Fibroblast of lung (primary cell): ENCODE measurements at regions not wholly inside any gene's neighbourhood (a gene's known extent, or its start where the extent isn't known, plus 50 kb on each side); places are given as distances from the start of the nearest gene placed in this dataset.

ENCODE experiments used
- DNase-seq, 2 donors: peaks; one replicate each; pipeline versions ENCODE4 v3.0.0 to v3.0.0-alpha.2; 2010; ENCODE audit warnings: low read depth in 2 of 2
- H2AFZ ChIP-seq: 2 replicates; pipeline ENCODE4 v1.5.1; 2012; ENCODE audit warnings: low read length, control low read depth, inconsistent platforms
- H3K27ac ChIP-seq: 2 replicates; pipeline ENCODE4 v1.5.1; 2011; ENCODE audit warnings: low read length, control low read depth; ENCODE audit not compliant: insufficient read depth
- H3K27me3 ChIP-seq: 2 replicates; pipeline ENCODE4 v1.5.1; 2011; ENCODE audit warnings: mild to moderate bottlenecking, low read length; ENCODE audit not compliant: control insufficient read depth, insufficient read depth
- H3K36me3 ChIP-seq: 2 replicates; pipeline ENCODE4 v1.5.1; 2011; ENCODE audit warnings: low read length; ENCODE audit not compliant: control insufficient read depth, insufficient read depth
- H3K4me1 ChIP-seq: 2 replicates; pipeline ENCODE4 v1.5.1; 2011; ENCODE audit warnings: low read length; ENCODE audit not compliant: control insufficient read depth, insufficient read depth; ENCODE audit errors: extremely low read depth
- H3K4me2 ChIP-seq: 2 replicates; pipeline ENCODE4 v1.5.1; 2011; ENCODE audit warnings: low read length, control low read depth; ENCODE audit not compliant: insufficient read depth; ENCODE audit errors: extremely low read depth
- H3K4me3 ChIP-seq, 4 experiments: fragments of 200-600 bp in 1 of 4; sonication (generic) in 1 of 4; replicated peaks in 1 of 4; 2 replicates each; pipeline ENCODE4 v1.5.1; 2011 to 2016; ENCODE audit warnings: low read length in 4 of 4, low read depth in 3 of 4, mild to moderate bottlenecking in 3 of 4, control low read depth in 2 of 4, inconsistent platforms in 1 of 4, mixed read lengths in 1 of 4; ENCODE audit not compliant: insufficient read depth in 1 of 4; ENCODE audit errors: control extremely low read depth in 1 of 4
- H3K79me2 ChIP-seq: 2 replicates; pipeline ENCODE4 v1.5.1; 2012; ENCODE audit warnings: mild to moderate bottlenecking, low read length, inconsistent platforms; ENCODE audit not compliant: control insufficient read depth, insufficient read depth
- H3K9ac ChIP-seq: 2 replicates; pipeline ENCODE4 v1.5.1; 2011; ENCODE audit warnings: mild to moderate bottlenecking, low read length, control low read depth; ENCODE audit not compliant: insufficient read depth
- H3K9me3 ChIP-seq: 2 replicates; pipeline ENCODE4 v1.5.1; 2012; ENCODE audit warnings: low read depth, low read length; ENCODE audit not compliant: control insufficient read depth, insufficient read depth
- H4K20me1 ChIP-seq: 2 replicates; pipeline ENCODE4 v1.5.1; 2011; ENCODE audit warnings: low read length; ENCODE audit not compliant: control insufficient read depth, insufficient read depth; ENCODE audit errors: extremely low read depth
- EZH2 ChIP-seq: IDR thresholded peaks from 2 replicates; pipeline ENCODE4 v1.5.1; 2012; ENCODE audit warnings: low read length, control low read depth, mild to moderate bottlenecking; ENCODE audit errors: missing control alignments
- TF ChIP-seq, protein P1 (sequence below), 2 donors: IDR thresholded peaks in 1 of 2; conservative IDR thresholded peaks in 1 of 2; 1 replicate in 1 of 2; 2 replicates in 1 of 2; pipeline ENCODE4 v1.5.1; 2011 to 2012; ENCODE audit warnings: low read length in 2 of 2, control low read depth in 1 of 2, inconsistent platforms in 1 of 2, low read depth in 1 of 2, mild to moderate bottlenecking in 1 of 2

DNA sequence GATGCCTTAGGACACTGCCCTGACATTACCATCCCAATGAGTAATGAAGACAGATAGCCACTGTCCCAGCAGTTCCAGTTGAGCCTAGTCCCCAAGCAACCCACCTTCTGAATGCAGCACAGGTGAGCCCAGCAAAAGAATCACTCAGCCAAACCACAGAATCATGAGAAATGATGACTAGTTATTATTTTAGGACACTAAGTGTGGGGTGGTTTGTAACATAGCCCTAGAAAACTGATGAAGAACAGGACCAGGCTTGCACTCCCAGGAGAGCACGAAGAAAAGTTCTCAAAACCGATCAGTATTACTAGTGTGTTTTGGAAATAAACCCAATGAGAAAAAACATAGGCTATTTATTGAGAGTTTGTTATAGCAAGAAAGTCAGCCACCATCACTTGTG, 129.6 kb upstream of the CNTN6 start:
- Histone ChIP-seq H3K36me3 (no peaks in the 10 kb centered on the region), H3K9me3 (no peaks in the 10 kb centered on the region), H4K20me1 (no peaks in the 10 kb centered on the region), H3K27ac (no peak overlapping the region), H3K4me1 (no peaks in the 10 kb centered on the region), H3K9ac (no peak overlapping the region), H3K79me2 (no peaks in the 10 kb centered on the region), H3K4me2 (no peak overlapping the region), H2AFZ (no peak overlapping the region), H3K4me3 (no peak overlapping the region), H3K27me3 (no peaks in the 10 kb centered on the region)
- TF ChIP-seq, protein P1, sequence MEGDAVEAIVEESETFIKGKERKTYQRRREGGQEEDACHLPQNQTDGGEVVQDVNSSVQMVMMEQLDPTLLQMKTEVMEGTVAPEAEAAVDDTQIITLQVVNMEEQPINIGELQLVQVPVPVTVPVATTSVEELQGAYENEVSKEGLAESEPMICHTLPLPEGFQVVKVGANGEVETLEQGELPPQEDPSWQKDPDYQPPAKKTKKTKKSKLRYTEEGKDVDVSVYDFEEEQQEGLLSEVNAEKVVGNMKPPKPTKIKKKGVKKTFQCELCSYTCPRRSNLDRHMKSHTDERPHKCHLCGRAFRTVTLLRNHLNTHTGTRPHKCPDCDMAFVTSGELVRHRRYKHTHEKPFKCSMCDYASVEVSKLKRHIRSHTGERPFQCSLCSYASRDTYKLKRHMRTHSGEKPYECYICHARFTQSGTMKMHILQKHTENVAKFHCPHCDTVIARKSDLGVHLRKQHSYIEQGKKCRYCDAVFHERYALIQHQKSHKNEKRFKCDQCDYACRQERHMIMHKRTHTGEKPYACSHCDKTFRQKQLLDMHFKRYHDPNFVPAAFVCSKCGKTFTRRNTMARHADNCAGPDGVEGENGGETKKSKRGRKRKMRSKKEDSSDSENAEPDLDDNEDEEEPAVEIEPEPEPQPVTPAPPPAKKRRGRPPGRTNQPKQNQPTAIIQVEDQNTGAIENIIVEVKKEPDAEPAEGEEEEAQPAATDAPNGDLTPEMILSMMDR (conservative IDR thresholded peaks at IDR 0.05 in 1 of 2, IDR thresholded peaks at IDR 0.05 in 1 of 2; ENCODE audit: low read depth in 1 of 2, low read length in 2 of 2) = no peak
- TF ChIP-seq EZH2 = no peak
- no peak for DNase-seq

DNA sequence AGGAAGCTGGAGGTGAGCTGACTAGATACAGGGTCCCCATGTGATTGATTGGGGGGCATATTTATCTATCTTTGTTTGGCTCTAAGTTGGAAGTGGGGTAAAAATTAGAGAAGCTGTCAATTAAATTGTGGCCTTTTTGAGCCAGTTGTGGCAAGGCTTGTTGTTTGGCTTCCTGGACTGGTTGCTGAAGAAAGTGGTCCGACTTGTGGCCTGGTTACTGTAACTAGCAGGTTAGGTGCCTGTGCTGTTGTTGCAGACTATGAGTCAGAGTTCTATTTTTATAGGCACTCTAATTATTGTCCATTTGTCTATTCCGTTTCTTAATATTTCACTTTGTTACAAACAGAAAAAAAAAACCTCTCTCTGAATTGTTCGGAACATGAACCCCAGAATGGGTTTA, 129.1 kb upstream of the CNTN6 start:
- Histone ChIP-seq H3K4me1 (no peaks in the 10 kb centered on the region), H3K4me2 (no peak overlapping the region), H3K9me3 (no peaks in the 10 kb centered on the region), H3K4me3 (no peak overlapping the region), H3K9ac (no peak overlapping the region), H3K27me3 (no peaks in the 10 kb centered on the region), H3K36me3 (no peaks in the 10 kb centered on the region), H4K20me1 (no peaks in the 10 kb centered on the region), H3K79me2 (no peaks in the 10 kb centered on the region), H3K27ac (no peak overlapping the region), H2AFZ (no peak overlapping the region)
- DNase-seq = no peak
- TF ChIP-seq, protein P1 (conservative IDR thresholded peaks at IDR 0.05 in 1 of 2, IDR thresholded peaks at IDR 0.05 in 1 of 2; ENCODE audit: low read depth in 1 of 2, low read length in 2 of 2) = no peak
- TF ChIP-seq EZH2 = no peak

DNA sequence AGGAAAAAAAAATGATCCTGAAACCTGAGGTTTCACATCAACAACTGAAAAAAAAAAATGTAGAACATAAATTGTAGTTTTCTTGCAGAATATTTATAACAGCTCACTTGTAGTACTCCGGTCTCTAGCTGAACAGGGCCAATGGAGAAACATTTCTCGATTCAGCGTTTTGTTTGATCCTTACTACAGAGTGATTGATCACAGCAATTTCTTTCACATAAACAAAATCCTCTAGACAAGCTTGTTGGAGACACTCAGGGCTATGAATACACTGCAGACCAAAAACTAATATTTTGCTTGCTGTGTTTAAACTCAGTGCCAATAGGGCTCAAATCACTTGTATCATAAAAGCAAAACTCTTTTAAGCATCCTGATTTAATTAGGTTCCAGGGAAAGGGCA, 127.0 kb upstream of the CNTN6 start:
- H3K4me1 ChIP-seq = no peaks in the 10 kb centered on the region
- H2AFZ ChIP-seq = no peak overlapping the region
- H3K9me3 ChIP-seq = no peaks in the 10 kb centered on the region
- no peak overlapping the region for H3K4me3 ChIP-seq
- no peaks in the 10 kb centered on the region for H4K20me1 ChIP-seq
- no peak overlapping the region for H3K4me2 ChIP-seq
- H3K27ac ChIP-seq = no peak overlapping the region
- TF ChIP-seq, protein P1 (conservative IDR thresholded peaks at IDR 0.05 in 1 of 2, IDR thresholded peaks at IDR 0.05 in 1 of 2; ENCODE audit: low read depth in 1 of 2, low read length in 2 of 2) = no peak
- no peaks in the 10 kb centered on the region for H3K36me3 ChIP-seq
- peak in 1 of 2 donors; percentile 6 for DNase-seq
- no peaks in the 10 kb centered on the region for H3K79me2 ChIP-seq
- no peaks in the 10 kb centered on the region for H3K27me3 ChIP-seq
- no peak overlapping the region for H3K9ac ChIP-seq
